ENCODE measurements at regions not wholly inside any gene's neighbourhood (a gene's known extent, or its start where the extent isn't known, plus 50 kb on each side); places are given as distances from the start of the nearest gene placed in this dataset.
A peak's percentile ranks its signal among the peaks of the same experiment; 100 is the strongest.

DNA sequence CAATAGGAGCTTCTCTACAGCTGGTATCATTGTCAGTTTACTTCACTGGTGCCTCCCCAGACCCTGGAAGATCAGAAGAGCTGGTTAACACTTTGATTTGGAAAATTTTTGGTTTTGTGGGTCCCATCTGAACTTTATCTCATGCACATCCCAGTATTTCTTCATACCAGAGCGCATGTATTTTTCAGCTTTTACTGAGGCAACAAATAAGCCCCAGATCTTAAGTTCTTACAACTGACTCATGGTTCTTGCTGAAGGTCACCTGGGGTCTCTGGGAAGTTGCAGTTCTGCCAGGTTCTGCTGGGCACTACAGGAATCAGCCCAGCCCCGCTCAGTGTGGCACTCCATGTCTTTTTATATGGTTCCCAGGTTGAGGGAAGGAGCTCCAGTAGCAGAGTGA is 1249.9 kb downstream of the EFNB2 start:
- Histone ChIP-seq H4K20me1 (no peaks in the 10 kb centered on the region), H3K9ac (no peak overlapping the region), H3K27me3 (no peaks in the 10 kb centered on the region), H3K4me3 (no peak overlapping the region), H3K36me3 (no peaks in the 10 kb centered on the region), H3K4me2 (no peak overlapping the region), H3K4me1 (no peaks in the 10 kb centered on the region), H3K27ac (no peak overlapping the region), H3K9me3 (no peaks in the 10 kb centered on the region)
- no peak for TF ChIP-seq Cebpa-rat (IDR thresholded peaks at IDR 0.05)

- H4K20me1 ChIP-seq: no peaks in the 10 kb centered on the region
- no peaks in the 10 kb centered on the region for H3K9me3 ChIP-seq
- no peak overlapping the region for H3K4me3 ChIP-seq
- no peaks in the 10 kb centered on the region for H3K4me1 ChIP-seq
- H3K4me2 ChIP-seq: no peak overlapping the region
- TF ChIP-seq Cebpa-rat (IDR thresholded peaks at IDR 0.05): no peak
- H3K27ac ChIP-seq: no peak overlapping the region
- no peaks in the 10 kb centered on the region for H3K36me3 ChIP-seq
- H3K27me3 ChIP-seq: no peaks in the 10 kb centered on the region
- H3K9ac ChIP-seq: no peak overlapping the region
Measured at GRCh38 chr13:105282406-105283285, 1252.8 kb downstream of the EFNB2 start.

DNA sequence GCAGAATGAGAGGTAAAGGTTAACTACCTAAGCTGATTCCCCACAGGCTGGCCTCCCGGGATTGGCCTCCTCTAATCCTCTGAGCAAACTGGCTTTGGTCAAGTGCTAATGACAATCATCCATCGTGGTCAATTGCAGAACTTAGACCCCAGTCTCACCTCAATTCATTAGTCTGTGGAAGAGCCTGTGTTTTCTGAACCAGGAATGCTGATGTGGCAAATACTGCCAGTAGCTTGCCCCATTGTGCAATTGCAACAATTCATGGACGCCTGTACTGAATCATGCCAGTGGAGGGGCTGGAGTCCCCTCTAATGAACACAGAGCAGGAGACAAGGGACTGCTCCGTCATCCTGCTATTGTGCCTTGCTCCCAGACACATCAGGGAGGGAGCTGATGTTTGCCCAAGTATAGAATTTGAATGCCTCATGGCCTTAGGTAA is 1256.5 kb downstream of the EFNB2 start:
- Histone ChIP-seq H3K27ac (no peak overlapping the region), H3K9me3 (no peaks in the 10 kb centered on the region), H4K20me1 (no peaks in the 10 kb centered on the region), H3K27me3 (no peaks in the 10 kb centered on the region), H3K4me1 (no peaks in the 10 kb centered on the region), H3K9ac (no peak overlapping the region), H3K4me2 (no peak overlapping the region), H3K36me3 (no peaks in the 10 kb centered on the region), H3K4me3 (no peak overlapping the region)
- TF ChIP-seq Cebpa-rat (IDR thresholded peaks at IDR 0.05): no peak

GRCh38 chr13:105276571-105276970 is 1258.9 kb downstream of the EFNB2 start:
- no peaks in the 10 kb centered on the region for H3K27me3 ChIP-seq
- H3K36me3 ChIP-seq: no peaks in the 10 kb centered on the region
- no peak overlapping the region for H3K27ac ChIP-seq
- TF ChIP-seq Cebpa-rat (IDR thresholded peaks at IDR 0.05): no peak
- H3K4me2 ChIP-seq: no peak overlapping the region
- no peaks in the 10 kb centered on the region for H4K20me1 ChIP-seq
- H3K9me3 ChIP-seq: no peaks in the 10 kb centered on the region
- H3K4me3 ChIP-seq: no peak overlapping the region
- no peak overlapping the region for H3K9ac ChIP-seq
- peaks cover 12% of the 10 kb centered on the region; the same call in 1 of the 2 replicates for H3K4me1 ChIP-seq

- Histone ChIP-seq H3K4me3 (no peak overlapping the region), H4K20me1 (no peaks in the 10 kb centered on the region), H3K36me3 (no peaks in the 10 kb centered on the region), H3K4me1 (peaks cover 12% of the 10 kb centered on the region; the same call in 1 of the 2 replicates), H3K4me2 (peak overlapping the region; percentile 46; the same call in 1 of the 2 replicates), H3K9me3 (no peaks in the 10 kb centered on the region), H3K27me3 (no peaks in the 10 kb centered on the region), H3K9ac (no peak overlapping the region), H3K27ac (no peak overlapping the region)
- no peak for TF ChIP-seq Cebpa-rat (IDR thresholded peaks at IDR 0.05)
Measured at GRCh38 chr13:105273665-105274222, 1261.7 kb downstream of the EFNB2 start.

GRCh38 chr13:105272660-105273631 is 1262.5 kb downstream of the EFNB2 start:
- Histone ChIP-seq H3K4me1 (peaks cover 12% of the 10 kb centered on the region; the same call in 1 of the 2 replicates), H4K20me1 (no peaks in the 10 kb centered on the region), H3K9ac (no peak overlapping the region), H3K27ac (peak overlapping the region; percentile 65), H3K27me3 (no peaks in the 10 kb centered on the region), H3K4me3 (no peak overlapping the region), H3K4me2 (peak overlapping the region; percentile 46), H3K9me3 (no peaks in the 10 kb centered on the region), H3K36me3 (no peaks in the 10 kb centered on the region)
- no peak for TF ChIP-seq Cebpa-rat (IDR thresholded peaks at IDR 0.05)

GRCh38 chr13:105266615-105267014 is 1268.8 kb downstream of the EFNB2 start:
- no peaks in the 10 kb centered on the region for H3K27me3 ChIP-seq
- no peaks in the 10 kb centered on the region for H4K20me1 ChIP-seq
- no peaks in the 10 kb centered on the region for H3K9me3 ChIP-seq
- H3K4me2 ChIP-seq: no peak overlapping the region
- H3K36me3 ChIP-seq: no peaks in the 10 kb centered on the region
- no peak overlapping the region for H3K9ac ChIP-seq
- H3K27ac ChIP-seq: no peak overlapping the region
- no peaks in the 10 kb centered on the region for H3K4me1 ChIP-seq
- no peak for TF ChIP-seq Cebpa-rat (IDR thresholded peaks at IDR 0.05)
- H3K4me3 ChIP-seq: no peak overlapping the region

DNA sequence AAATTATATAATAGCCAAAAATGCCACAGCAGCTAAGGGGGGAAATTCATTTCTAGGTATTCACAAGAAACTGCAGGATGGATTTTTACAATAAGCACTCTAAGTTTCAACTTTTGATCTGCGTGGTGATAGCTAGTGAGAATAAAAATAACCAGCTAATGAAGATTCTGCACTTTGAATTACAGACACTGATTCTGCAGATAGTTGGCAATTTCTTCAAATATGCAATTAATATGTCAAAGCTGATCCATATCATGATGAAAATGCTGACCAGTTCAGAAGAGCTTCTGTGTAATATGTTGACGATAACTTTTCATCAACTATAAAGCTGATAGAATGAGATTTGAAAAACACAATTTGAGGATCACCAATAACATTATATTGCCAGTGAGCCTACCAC is 1272.9 kb downstream of the EFNB2 start:
- Histone ChIP-seq H3K9ac (no peak overlapping the region), H3K4me1 (no peaks in the 10 kb centered on the region), H3K27ac (no peak overlapping the region), H3K27me3 (no peaks in the 10 kb centered on the region), H3K9me3 (no peaks in the 10 kb centered on the region), H3K4me3 (no peak overlapping the region), H3K36me3 (no peaks in the 10 kb centered on the region), H3K4me2 (no peak overlapping the region), H4K20me1 (no peaks in the 10 kb centered on the region)
- TF ChIP-seq Cebpa-rat (IDR thresholded peaks at IDR 0.05): no peak

GRCh38 chr13:105259426-105259825 is 1276.0 kb downstream of the EFNB2 start:
- Histone ChIP-seq H3K27ac (no peak overlapping the region), H3K27me3 (no peaks in the 10 kb centered on the region), H3K4me2 (no peak overlapping the region), H3K4me1 (no peaks in the 10 kb centered on the region; the same call in 1 of the 2 replicates), H3K4me3 (no peak overlapping the region), H3K9me3 (no peaks in the 10 kb centered on the region), H3K9ac (no peak overlapping the region), H4K20me1 (no peaks in the 10 kb centered on the region), H3K36me3 (no peaks in the 10 kb centered on the region)
- no peak for TF ChIP-seq Cebpa-rat (IDR thresholded peaks at IDR 0.05)
